Tibial nerve (tissue), 4 donors: ENCODE measurements at regions not wholly inside any gene's neighbourhood (a gene's known extent, or its start where the extent isn't known, plus 50 kb on each side); places are given as distances from the start of the nearest gene placed in this dataset.

Experiments used
- CTCF ChIP-seq, 5 experiments: fragments of 200-600 bp in 3 of 5; fragments of 450-650 bp in 2 of 5; sonication (generic) in 3 of 5; IDR thresholded peaks; one replicate each; pipeline ENCODE4 v1.5.1; 2016 to 2019; ENCODE audit warnings: antibody characterized with exemption in 5 of 5, mild to moderate bottlenecking in 3 of 5, moderate library complexity in 2 of 5
- EP300 ChIP-seq, 2 donors: sonication (generic); formaldehyde crosslinking; IDR thresholded peaks; one replicate each; pipeline ENCODE4 v1.6.1; 2017; ENCODE audit warnings: antibody characterized with exemption in 2 of 2, mild to moderate bottlenecking in 1 of 2

GRCh38 chr16:47780213-47780875 lies 319.2 kb downstream of the PHKB start:
- TF ChIP-seq CTCF (IDR thresholded peaks at IDR 0.05) (no peak), EP300 (IDR thresholded peaks at IDR 0.05) (no peak)
